Kidney (tissue), 13 donors: ENCODE measurements at regions not wholly inside any gene's neighbourhood (a gene's known extent, or its start where the extent isn't known, plus 50 kb on each side); places are given as distances from the start of the nearest gene placed in this dataset.
"Not testable (repeated sequence)": the region's sequence is repeated elsewhere in the genome, so short reads cannot be mapped to it uniquely, and the experiment has no call there.

ENCODE experiments used
- DNase-seq, 5 donors: peaks; one replicate each; pipeline ENCODE4 v3.0.0-alpha.2; 2013 to 2020
- FAIRE-seq: peaks from 2 replicates; lab custom pipeline; 2012; peaks lifted over from hg19 to GRCh38; lab: Jason Lieb, UNC
- H3K27ac ChIP-seq, 2 donors: one replicate each; pipeline ENCODE4 v1.7.0; 2013; ENCODE audit warnings: low read depth in 2 of 2, low read length in 2 of 2, inconsistent platforms in 1 of 2
- H3K27me3 ChIP-seq: one replicate; pipeline ENCODE4 v1.7.1; 2013; ENCODE audit warnings: low read length, inconsistent platforms; ENCODE audit not compliant: control insufficient read depth, insufficient read depth
- H3K36me3 ChIP-seq, 3 donors: one replicate each; pipeline versions ENCODE4 v1.7.0 to v1.7.1; 2013; ENCODE audit warnings: low read length in 3 of 3, control low read depth in 1 of 3, inconsistent platforms in 1 of 3; ENCODE audit not compliant: insufficient read depth in 3 of 3, control insufficient read depth in 2 of 3
- H3K4me1 ChIP-seq, 3 donors: one replicate each; pipeline versions ENCODE4 v1.7.0 to v1.7.1; 2013; ENCODE audit warnings: low read length in 3 of 3, inconsistent platforms in 1 of 3, low read depth in 1 of 3; ENCODE audit not compliant: control insufficient read depth in 2 of 3, insufficient read depth in 2 of 3
- H3K4me3 ChIP-seq, 3 donors: one replicate each; pipeline versions ENCODE4 v1.7.0 to v1.8.1; 2013; ENCODE audit warnings: low read length in 3 of 3, control low read depth in 1 of 3, inconsistent platforms in 1 of 3
- H3K9ac ChIP-seq, 3 donors: one replicate each; pipeline versions ENCODE4 v1.7.0 to v1.7.1; 2013; ENCODE audit warnings: low read length in 3 of 3, control low read depth in 1 of 3, inconsistent platforms in 1 of 3
- H3K9me3 ChIP-seq, 3 donors: one replicate each; pipeline versions ENCODE4 v1.7.0 to v1.7.1; 2013; ENCODE audit warnings: low read length in 3 of 3, control low read depth in 1 of 3, inconsistent platforms in 1 of 3; ENCODE audit not compliant: control insufficient read depth in 2 of 3, insufficient read depth in 1 of 3
- intact Hi-C: fragments of 100-400 bp; cut with DNase I; formaldehyde crosslinking; loops from one replicate; pipeline ENCODE4 v1.11.1; 2022
- TF ChIP-seq, protein P1 (sequence below): IDR thresholded peaks from 3 replicates; pipeline ENCODE4 v1.5.1; 2012; ENCODE audit warnings: mild to moderate bottlenecking, moderate library complexity, borderline replicate concordance; ENCODE audit not compliant: insufficient read depth; ENCODE audit errors: extremely low read depth
- donor health status: control.
- donor health status: control.
- donor health status: control.
- donor health status: control.
- donor health status: control.
- donor health status: DM: yes; HTN: yes; CAD: no.
- donor health status: Normal renal cell carcinoma (clear cell type).

DNA sequence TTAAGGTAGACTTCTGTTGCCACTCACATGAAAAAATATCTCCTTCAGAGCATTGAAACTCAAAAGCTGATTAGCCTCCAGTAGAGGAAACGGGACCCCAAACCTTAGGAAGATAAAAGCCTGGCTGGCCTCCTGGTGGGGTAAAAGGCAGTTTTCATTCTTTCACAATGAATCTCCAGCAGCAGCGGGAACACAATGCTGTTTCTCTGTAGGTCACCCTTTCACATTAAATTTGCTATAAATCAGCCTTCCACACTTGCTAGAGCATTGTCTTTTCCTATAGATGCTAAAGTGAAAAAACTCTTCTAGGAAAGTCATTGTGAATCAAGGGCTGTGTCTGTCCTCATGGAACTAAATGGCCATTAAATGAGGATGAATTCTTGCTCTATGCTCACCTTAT lies 207.3 kb upstream of the MAGEB2 start:
- TF ChIP-seq, protein P1, sequence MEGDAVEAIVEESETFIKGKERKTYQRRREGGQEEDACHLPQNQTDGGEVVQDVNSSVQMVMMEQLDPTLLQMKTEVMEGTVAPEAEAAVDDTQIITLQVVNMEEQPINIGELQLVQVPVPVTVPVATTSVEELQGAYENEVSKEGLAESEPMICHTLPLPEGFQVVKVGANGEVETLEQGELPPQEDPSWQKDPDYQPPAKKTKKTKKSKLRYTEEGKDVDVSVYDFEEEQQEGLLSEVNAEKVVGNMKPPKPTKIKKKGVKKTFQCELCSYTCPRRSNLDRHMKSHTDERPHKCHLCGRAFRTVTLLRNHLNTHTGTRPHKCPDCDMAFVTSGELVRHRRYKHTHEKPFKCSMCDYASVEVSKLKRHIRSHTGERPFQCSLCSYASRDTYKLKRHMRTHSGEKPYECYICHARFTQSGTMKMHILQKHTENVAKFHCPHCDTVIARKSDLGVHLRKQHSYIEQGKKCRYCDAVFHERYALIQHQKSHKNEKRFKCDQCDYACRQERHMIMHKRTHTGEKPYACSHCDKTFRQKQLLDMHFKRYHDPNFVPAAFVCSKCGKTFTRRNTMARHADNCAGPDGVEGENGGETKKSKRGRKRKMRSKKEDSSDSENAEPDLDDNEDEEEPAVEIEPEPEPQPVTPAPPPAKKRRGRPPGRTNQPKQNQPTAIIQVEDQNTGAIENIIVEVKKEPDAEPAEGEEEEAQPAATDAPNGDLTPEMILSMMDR = no peak
- no peak for FAIRE-seq
- Histone ChIP-seq H3K4me3 (no peak overlapping the region), H3K4me1 (no peaks in the 10 kb centered on the region), H3K9me3 (no peaks in the 10 kb centered on the region), H3K27ac (no peak overlapping the region), H3K36me3 (no peaks in the 10 kb centered on the region), H3K27me3 (no peaks in the 10 kb centered on the region), H3K9ac (no peak overlapping the region)
- intact Hi-C loops = no loop called here
- no peak for DNase-seq

DNA sequence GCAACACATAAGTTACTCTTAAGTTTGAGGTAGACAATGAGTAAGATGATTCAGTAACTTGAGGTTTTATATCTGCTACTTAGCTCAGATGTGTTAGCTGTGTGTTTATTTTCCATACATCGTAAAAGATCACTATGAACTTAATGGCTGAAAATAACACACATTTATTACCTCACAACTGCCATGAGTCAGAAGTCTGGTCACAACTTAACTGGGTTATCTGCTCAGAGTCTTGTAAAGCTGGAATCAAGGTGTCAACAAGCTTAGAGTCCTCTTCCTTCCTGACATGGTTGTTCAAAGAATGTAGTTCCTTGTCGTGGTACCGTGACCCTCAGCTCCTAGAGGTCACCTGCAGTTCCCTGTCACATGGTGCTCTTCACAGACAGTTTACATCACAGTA lies 204.9 kb upstream of the MAGEB2 start:
- Histone ChIP-seq H3K36me3 (no peaks in the 10 kb centered on the region), H3K9ac (no peak overlapping the region), H3K4me3 (no peak overlapping the region), H3K27me3 (no peaks in the 10 kb centered on the region), H3K4me1 (no peaks in the 10 kb centered on the region), H3K9me3 (no peaks in the 10 kb centered on the region), H3K27ac (no peak overlapping the region)
- DNase-seq (no peak), FAIRE-seq (no peak)
- TF ChIP-seq, protein P1 = no peak
- intact Hi-C loops = no loop called here

DNA sequence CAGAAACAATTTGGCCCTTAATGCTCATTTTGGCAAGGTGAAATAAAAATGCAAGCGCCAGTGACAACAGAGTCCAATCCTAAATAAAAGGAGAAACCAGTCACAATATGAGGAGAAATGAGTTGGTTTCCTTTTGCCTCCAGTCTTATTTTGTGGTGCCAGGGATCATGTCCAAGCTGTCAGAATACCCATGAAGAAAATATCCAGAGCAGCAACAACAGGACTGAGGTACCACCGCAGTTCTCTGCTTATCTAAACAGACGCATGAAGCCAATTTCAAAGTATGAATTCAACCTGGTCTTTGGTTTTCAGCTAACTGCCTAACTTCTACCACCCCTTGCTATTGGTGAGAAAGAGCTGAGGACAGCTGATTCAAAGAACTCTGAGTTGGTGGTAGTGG lies 199.9 kb upstream of the MAGEB2 start:
- FAIRE-seq (no peak), DNase-seq (no peak)
- intact Hi-C loops = no loop called here
- Histone ChIP-seq H3K4me3 (no peak overlapping the region), H3K4me1 (no peaks in the 10 kb centered on the region), H3K36me3 (no peaks in the 10 kb centered on the region), H3K9ac (no peak overlapping the region), H3K27me3 (no peaks in the 10 kb centered on the region), H3K9me3 (no peaks in the 10 kb centered on the region), H3K27ac (no peak overlapping the region)
- TF ChIP-seq, protein P1 = no peak

DNA sequence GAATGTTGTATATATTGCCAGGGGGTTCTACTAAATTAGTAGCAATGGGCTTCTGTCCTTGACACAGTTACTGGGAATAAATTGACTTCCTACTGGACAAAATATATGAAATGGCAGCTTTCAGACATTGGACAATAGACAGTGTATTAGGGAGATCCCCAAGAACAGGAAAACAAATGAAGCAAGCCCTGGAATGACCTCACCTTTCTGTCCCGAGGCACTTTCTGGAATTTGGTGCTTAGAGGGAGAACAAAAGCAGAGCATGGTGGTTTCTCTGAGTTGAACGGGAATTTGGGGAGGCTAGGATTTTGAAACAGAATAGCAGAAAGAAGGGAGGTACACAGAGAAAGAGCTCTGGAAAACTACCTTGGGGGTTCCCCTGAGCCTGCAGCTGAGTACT lies 187.7 kb upstream of the MAGEB2 start:
- DNase-seq (peak in 1 of 5 donors; percentile 8), FAIRE-seq (no peak)
- Histone ChIP-seq H3K4me1 (no peaks in the 10 kb centered on the region), H3K27me3 (no peaks in the 10 kb centered on the region), H3K36me3 (no peaks in the 10 kb centered on the region), H3K27ac (no peak overlapping the region), H3K9me3 (no peaks in the 10 kb centered on the region), H3K9ac (no peak overlapping the region), H3K4me3 (no peak overlapping the region)
- intact Hi-C loops = no loop called here
- TF ChIP-seq, protein P1 = no peak

DNA sequence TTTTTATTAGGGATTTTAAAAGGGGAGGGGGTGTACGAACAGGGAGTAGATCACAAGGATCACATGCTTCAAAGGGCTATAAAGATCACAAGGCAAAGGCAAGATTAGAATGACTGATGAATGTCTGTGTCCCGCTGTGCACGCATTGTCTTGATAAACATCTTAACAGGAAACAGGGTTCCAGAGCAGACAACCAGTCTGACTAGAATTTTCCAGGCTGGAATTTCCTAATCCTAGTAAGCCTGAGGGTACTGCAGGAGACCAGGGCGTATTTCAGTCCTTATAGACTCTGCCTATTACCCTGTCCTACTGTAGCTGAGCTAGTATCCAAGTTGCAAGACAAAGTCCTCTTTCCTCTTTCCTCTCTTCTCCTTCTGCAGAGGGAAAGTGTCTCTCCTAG lies 179.0 kb upstream of the MAGEB2 start:
- DNase-seq, H3K4me1 ChIP-seq, H3K36me3 ChIP-seq, H3K9me3 ChIP-seq, intact Hi-C loops, H3K9ac ChIP-seq, FAIRE-seq, H3K4me3 ChIP-seq, H3K27me3 ChIP-seq, H3K27ac ChIP-seq: not testable (repeated sequence)
